HepG2 (cell line): ENCODE measurements at regions not wholly inside any gene's neighbourhood (a gene's known extent, or its start where the extent isn't known, plus 50 kb on each side); places are given as distances from the start of the nearest gene placed in this dataset.

Experiments used
- CBFB ChIP-seq: sonication (generic); formaldehyde crosslinking; IDR thresholded peaks from 2 replicates; pipeline ENCODE4 v1.4.0; 2020; ENCODE audit warnings: missing genetic modification reagents
- EP300 ChIP-seq, 3 experiments: sonication (generic) in 1 of 3; formaldehyde crosslinking in 1 of 3; IDR thresholded peaks; 2 replicates each; pipeline versions ENCODE4 v1.5.1 to v1.6.1; 2011 to 2020; ENCODE audit warnings: low read depth in 2 of 3, low read length in 2 of 3, borderline replicate concordance in 1 of 3, improper control_type of control experiment in 1 of 3, mild to moderate bottlenecking in 1 of 3, missing genetic modification reagents in 1 of 3, moderate library complexity in 1 of 3
- NCOA1 ChIP-seq: sonication (generic); formaldehyde crosslinking; IDR thresholded peaks from 2 replicates; pipeline ENCODE4 v1.9.0; 2021; ENCODE audit warnings: missing genetic modification reagents
- NFYC ChIP-seq: IDR thresholded peaks from 2 replicates; pipeline ENCODE4 v1.6.1; 2016; ENCODE audit warnings: missing genetic modification reagents, missing compliant biosample characterization
- POLR2A ChIP-seq, 2 experiments: IDR thresholded peaks; 2 replicates each; pipeline ENCODE4 v1.6.1; 2011; ENCODE audit warnings: low read depth in 2 of 2, low read length in 2 of 2, mild to moderate bottlenecking in 1 of 2, moderate library complexity in 1 of 2; ENCODE audit not compliant: insufficient read depth in 1 of 2
- ZNF776 ChIP-seq: sonication (generic); formaldehyde crosslinking; IDR thresholded peaks from 2 replicates; pipeline ENCODE4 v1.4.0; 2020; ENCODE audit warnings: mild to moderate bottlenecking, missing genetic modification reagents
- ZSCAN30 ChIP-seq: sonication (generic); formaldehyde crosslinking; IDR thresholded peaks from 2 replicates; pipeline ENCODE4 v1.5.0; 2020; ENCODE audit warnings: mild to moderate bottlenecking, missing genetic modification reagents
- TF ChIP-seq, protein P1 (sequence below): IDR thresholded peaks from 2 replicates; pipeline ENCODE4 v1.6.1; 2016; ENCODE audit warnings: low read depth, missing genetic modification reagents, missing compliant biosample characterization

- no peak for TF ChIP-seq ZNF776 (CRISPR knock-in tag)
- no peak for TF ChIP-seq NFYC (CRISPR knock-in tag)
- TF ChIP-seq ZSCAN30 (CRISPR knock-in tag): no peak
- TF ChIP-seq, protein P1, sequence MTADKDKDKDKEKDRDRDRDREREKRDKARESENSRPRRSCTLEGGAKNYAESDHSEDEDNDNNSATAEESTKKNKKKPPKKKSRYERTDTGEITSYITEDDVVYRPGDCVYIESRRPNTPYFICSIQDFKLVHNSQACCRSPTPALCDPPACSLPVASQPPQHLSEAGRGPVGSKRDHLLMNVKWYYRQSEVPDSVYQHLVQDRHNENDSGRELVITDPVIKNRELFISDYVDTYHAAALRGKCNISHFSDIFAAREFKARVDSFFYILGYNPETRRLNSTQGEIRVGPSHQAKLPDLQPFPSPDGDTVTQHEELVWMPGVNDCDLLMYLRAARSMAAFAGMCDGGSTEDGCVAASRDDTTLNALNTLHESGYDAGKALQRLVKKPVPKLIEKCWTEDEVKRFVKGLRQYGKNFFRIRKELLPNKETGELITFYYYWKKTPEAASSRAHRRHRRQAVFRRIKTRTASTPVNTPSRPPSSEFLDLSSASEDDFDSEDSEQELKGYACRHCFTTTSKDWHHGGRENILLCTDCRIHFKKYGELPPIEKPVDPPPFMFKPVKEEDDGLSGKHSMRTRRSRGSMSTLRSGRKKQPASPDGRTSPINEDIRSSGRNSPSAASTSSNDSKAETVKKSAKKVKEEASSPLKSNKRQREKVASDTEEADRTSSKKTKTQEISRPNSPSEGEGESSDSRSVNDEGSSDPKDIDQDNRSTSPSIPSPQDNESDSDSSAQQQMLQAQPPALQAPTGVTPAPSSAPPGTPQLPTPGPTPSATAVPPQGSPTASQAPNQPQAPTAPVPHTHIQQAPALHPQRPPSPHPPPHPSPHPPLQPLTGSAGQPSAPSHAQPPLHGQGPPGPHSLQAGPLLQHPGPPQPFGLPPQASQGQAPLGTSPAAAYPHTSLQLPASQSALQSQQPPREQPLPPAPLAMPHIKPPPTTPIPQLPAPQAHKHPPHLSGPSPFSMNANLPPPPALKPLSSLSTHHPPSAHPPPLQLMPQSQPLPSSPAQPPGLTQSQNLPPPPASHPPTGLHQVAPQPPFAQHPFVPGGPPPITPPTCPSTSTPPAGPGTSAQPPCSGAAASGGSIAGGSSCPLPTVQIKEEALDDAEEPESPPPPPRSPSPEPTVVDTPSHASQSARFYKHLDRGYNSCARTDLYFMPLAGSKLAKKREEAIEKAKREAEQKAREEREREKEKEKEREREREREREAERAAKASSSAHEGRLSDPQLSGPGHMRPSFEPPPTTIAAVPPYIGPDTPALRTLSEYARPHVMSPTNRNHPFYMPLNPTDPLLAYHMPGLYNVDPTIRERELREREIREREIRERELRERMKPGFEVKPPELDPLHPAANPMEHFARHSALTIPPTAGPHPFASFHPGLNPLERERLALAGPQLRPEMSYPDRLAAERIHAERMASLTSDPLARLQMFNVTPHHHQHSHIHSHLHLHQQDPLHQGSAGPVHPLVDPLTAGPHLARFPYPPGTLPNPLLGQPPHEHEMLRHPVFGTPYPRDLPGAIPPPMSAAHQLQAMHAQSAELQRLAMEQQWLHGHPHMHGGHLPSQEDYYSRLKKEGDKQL (CRISPR knock-in tag): no peak
- no peak for TF ChIP-seq EP300 (IDR thresholded peaks at IDR 0.05; ENCODE audit: low read depth in 2 of 2, low read length in 2 of 2)
- no peak for TF ChIP-seq EP300 (CRISPR knock-in tag; IDR thresholded peaks at IDR 0.05; ENCODE audit: borderline replicate concordance)
- no peak for TF ChIP-seq NCOA1
- TF ChIP-seq POLR2A (IDR thresholded peaks at IDR 0.05; ENCODE audit: insufficient read depth in 1 of 2, low read depth in 2 of 2, low read length in 2 of 2): no peak
- no peak for TF ChIP-seq CBFB (CRISPR knock-in tag)
Measured at GRCh38 chr4:117210551-117210950, 125.2 kb upstream of the TRAM1L1 start.
